K562 (cell line): ENCODE measurements at regions not wholly inside any gene's neighbourhood (a gene's known extent, or its start where the extent isn't known, plus 50 kb on each side); places are given as distances from the start of the nearest gene placed in this dataset.

Experiments
- BMI1 ChIP-seq: fragments of 150-350 bp; IDR thresholded peaks from 2 replicates; pipeline ENCODE4 v1.6.1; 2014; ENCODE audit warnings: low read length
- CHD2 ChIP-seq: IDR thresholded peaks from 2 replicates; pipeline ENCODE4 v1.6.1; 2011; ENCODE audit warnings: low read depth, low read length
- CREM ChIP-seq: IDR thresholded peaks from 2 replicates; pipeline ENCODE4 v1.6.1; 2014; ENCODE audit warnings: antibody characterized with exemption, low read depth
- NFRKB ChIP-seq: fragments of 450-650 bp; IDR thresholded peaks from 2 replicates; pipeline ENCODE4 v1.6.1; 2016; ENCODE audit warnings: low read depth
- POLR2AphosphoS5 ChIP-seq: IDR thresholded peaks from 2 replicates; pipeline ENCODE4 v1.6.1; 2011; ENCODE audit warnings: mild to moderate bottlenecking, low read depth, low read length, moderate library complexity; ENCODE audit not compliant: control insufficient read depth, insufficient read depth
- SOX6 ChIP-seq: fragments of 450-650 bp; IDR thresholded peaks from 2 replicates; pipeline ENCODE4 v1.6.1; 2014; ENCODE audit warnings: mild to moderate bottlenecking
- ZNF778 ChIP-seq: fragments of 450-650 bp; formaldehyde crosslinking; IDR thresholded peaks from 2 replicates; pipeline ENCODE4 v1.4.0; 2020; ENCODE audit warnings: mild to moderate bottlenecking, moderate library complexity
- ZNF785 ChIP-seq: fragments of 250-450 bp; sonication (Bioruptor Pico); IDR thresholded peaks from 2 replicates; pipeline ENCODE4 v1.4.0; 2020; ENCODE audit warnings: mild to moderate bottlenecking

DNA sequence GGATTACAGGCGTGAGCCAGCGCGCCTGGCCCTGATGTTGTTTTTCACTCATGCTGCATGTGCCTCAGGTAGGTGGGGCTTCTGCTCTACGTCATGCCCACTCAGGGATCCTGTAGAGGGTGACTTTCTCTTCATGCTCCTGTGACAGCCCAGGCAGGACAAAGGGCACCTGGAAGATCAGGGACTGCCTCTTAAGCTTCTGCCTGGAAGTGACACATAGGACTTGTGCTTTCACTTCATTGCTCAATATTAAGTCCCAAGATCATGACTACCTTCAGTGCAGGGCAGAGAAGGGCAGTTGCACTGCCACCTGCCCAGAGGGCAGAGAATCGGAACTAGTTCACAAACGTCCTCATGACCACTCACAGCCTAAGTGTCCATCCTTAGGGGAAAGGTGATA lies 249.5 kb upstream of the SULF2 start:
- TF ChIP-seq CREM (no peak), ZNF778 (no peak), NFRKB (no peak), POLR2AphosphoS5 (no peak), CHD2 (no peak), ZNF785 (no peak), SOX6 (no peak), BMI1 (no peak)
